Peyer's patch (tissue), 4 donors: ENCODE measurements at regions not wholly inside any gene's neighbourhood (a gene's known extent, or its start where the extent isn't known, plus 50 kb on each side); places are given as distances from the start of the nearest gene placed in this dataset.

Experiments used
- POLR2A ChIP-seq, 2 donors: fragments of 450-650 bp; IDR thresholded peaks; one replicate each; pipeline ENCODE4 v1.5.1; 2017; ENCODE audit warnings: antibody characterized with exemption in 2 of 2, mild to moderate bottlenecking in 2 of 2, moderate library complexity in 2 of 2
- TF ChIP-seq, protein P1 (sequence below), 6 experiments: fragments of 450-650 bp in 4 of 6; fragments of 200-600 bp in 2 of 6; sonication (generic) in 1 of 6; IDR thresholded peaks; one replicate each; pipeline ENCODE4 v1.5.1; 2017 to 2019; ENCODE audit warnings: antibody characterized with exemption in 6 of 6, mild to moderate bottlenecking in 3 of 6, moderate library complexity in 1 of 6

DNA sequence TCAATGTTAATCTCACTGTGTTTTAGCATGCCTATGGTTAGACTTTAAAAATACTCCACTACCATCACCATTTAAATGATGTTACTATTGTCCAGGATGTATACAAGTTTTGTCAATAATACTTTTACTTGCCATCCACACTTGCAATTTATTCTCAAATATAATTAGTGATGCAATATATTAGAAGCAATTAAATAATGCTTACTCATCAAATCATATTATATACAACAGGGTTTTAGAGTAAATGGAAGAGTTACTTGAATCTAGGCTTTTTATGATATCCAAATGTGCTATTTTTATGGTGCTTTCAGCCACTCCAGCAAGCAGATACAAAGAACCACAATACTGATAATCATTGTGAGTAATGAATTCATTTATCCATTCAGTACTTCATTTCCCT is 461.1 kb downstream of the TMEM182 start:
- TF ChIP-seq, protein P1, sequence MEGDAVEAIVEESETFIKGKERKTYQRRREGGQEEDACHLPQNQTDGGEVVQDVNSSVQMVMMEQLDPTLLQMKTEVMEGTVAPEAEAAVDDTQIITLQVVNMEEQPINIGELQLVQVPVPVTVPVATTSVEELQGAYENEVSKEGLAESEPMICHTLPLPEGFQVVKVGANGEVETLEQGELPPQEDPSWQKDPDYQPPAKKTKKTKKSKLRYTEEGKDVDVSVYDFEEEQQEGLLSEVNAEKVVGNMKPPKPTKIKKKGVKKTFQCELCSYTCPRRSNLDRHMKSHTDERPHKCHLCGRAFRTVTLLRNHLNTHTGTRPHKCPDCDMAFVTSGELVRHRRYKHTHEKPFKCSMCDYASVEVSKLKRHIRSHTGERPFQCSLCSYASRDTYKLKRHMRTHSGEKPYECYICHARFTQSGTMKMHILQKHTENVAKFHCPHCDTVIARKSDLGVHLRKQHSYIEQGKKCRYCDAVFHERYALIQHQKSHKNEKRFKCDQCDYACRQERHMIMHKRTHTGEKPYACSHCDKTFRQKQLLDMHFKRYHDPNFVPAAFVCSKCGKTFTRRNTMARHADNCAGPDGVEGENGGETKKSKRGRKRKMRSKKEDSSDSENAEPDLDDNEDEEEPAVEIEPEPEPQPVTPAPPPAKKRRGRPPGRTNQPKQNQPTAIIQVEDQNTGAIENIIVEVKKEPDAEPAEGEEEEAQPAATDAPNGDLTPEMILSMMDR (IDR thresholded peaks at IDR 0.05), result no peak
- TF ChIP-seq POLR2A (IDR thresholded peaks at IDR 0.05), result no peak
